HG03135 (cell line): ENCODE measurements at regions not wholly inside any gene's neighbourhood (a gene's known extent, or its start where the extent isn't known, plus 50 kb on each side); places are given as distances from the start of the nearest gene placed in this dataset.
"Not testable (repeated sequence)": the region's sequence is repeated elsewhere in the genome, so short reads cannot be mapped to it uniquely, and the experiment has no call there.

ENCODE experiments used
- ATAC-seq: cut with Tn5 transposase; IDR thresholded peaks from one replicate; pipeline ENCODE4 v1.9.1; 2021; ENCODE audit warnings: mild to moderate bottlenecking, moderate library complexity; ENCODE audit not compliant: unreplicated experiment

GRCh38 chr3:72538070-72538745, 310.0 kb downstream of the SHQ1 start:
- no peak for ATAC-seq

GRCh38 chr3:72537448-72537847, 310.8 kb downstream of the SHQ1 start:
- ATAC-seq, result no peak

- ATAC-seq, result no peak
Measured at GRCh38 chr3:72536878-72537267, 311.4 kb downstream of the SHQ1 start.

- no peak for ATAC-seq
Measured at GRCh38 chr3:72536206-72536877, 311.9 kb downstream of the SHQ1 start.

- ATAC-seq, result no peak
Measured at GRCh38 chr3:72535772-72536171, 312.5 kb downstream of the SHQ1 start.

GRCh38 chr3:72533591-72534473, 314.4 kb downstream of the SHQ1 start:
- ATAC-seq, result no peak

- ATAC-seq, result no peak
Measured at GRCh38 chr3:72530426-72530825, 317.8 kb downstream of the SHQ1 start.

- no peak for ATAC-seq
Measured at GRCh38 chr3:72529081-72529480, 319.2 kb downstream of the SHQ1 start.

- ATAC-seq, result peak; percentile 87
Measured at GRCh38 chr3:72523429-72524151, 324.7 kb downstream of the SHQ1 start.

GRCh38 chr3:72520690-72521308, 327.4 kb downstream of the SHQ1 start:
- ATAC-seq, result no peak

- no peak for ATAC-seq
Measured at GRCh38 chr3:72519946-72520604, 328.2 kb downstream of the SHQ1 start.

GRCh38 chr3:72517921-72518424, 330.3 kb downstream of the SHQ1 start:
- ATAC-seq, result no peak

- no peak for ATAC-seq
Measured at GRCh38 chr3:72517336-72517735, 330.9 kb downstream of the SHQ1 start.

GRCh38 chr3:72516361-72516760, 331.9 kb downstream of the SHQ1 start:
- no peak for ATAC-seq

- no peak for ATAC-seq
Measured at GRCh38 chr3:72515941-72516340, 332.3 kb downstream of the SHQ1 start.

- ATAC-seq, result no peak
Measured at GRCh38 chr3:72515281-72515680, 333.0 kb downstream of the SHQ1 start.

- ATAC-seq, result no peak
Measured at GRCh38 chr3:72510247-72510646, 338.0 kb downstream of the SHQ1 start.

- no peak for ATAC-seq
Measured at GRCh38 chr3:72505539-72506405, 342.5 kb downstream of the SHQ1 start.

GRCh38 chr3:72497501-72497900, 350.7 kb downstream of the SHQ1 start:
- not testable (repeated sequence) for ATAC-seq
